Cardiac fibroblast (primary cell): ENCODE measurements at regions not wholly inside any gene's neighbourhood (a gene's known extent, or its start where the extent isn't known, plus 50 kb on each side); places are given as distances from the start of the nearest gene placed in this dataset.

Experiments
- DNase-seq, 2 donors: peaks; one replicate each; pipeline versions ENCODE4 v3.0.0 to v3.0.0-alpha.2; 2010; ENCODE audit warnings: low read depth in 2 of 2
- H3K4me3 ChIP-seq, 2 donors: replicated peaks in 1 of 2; 1 replicate in 1 of 2; 2 replicates in 1 of 2; pipeline ENCODE4 v1.5.1; 2011; ENCODE audit warnings: low read depth in 2 of 2, low read length in 2 of 2, mild to moderate bottlenecking in 2 of 2, moderate library complexity in 1 of 2
- CTCF ChIP-seq: IDR thresholded peaks from one replicate; pipeline ENCODE4 v1.5.1; 2011; ENCODE audit warnings: low read depth, mild to moderate bottlenecking, low read length, inconsistent platforms

GRCh38 chr4:17352357-17352756 lies 159.5 kb downstream of the QDPR start:
- no peak for DNase-seq
- H3K4me3 ChIP-seq, result no peak overlapping the region
- TF ChIP-seq CTCF, result no peak

GRCh38 chr4:17347445-17347844 lies 164.4 kb downstream of the QDPR start:
- DNase-seq, result peak; percentile 56 to 57

GRCh38 chr4:17339376-17339775 lies 172.5 kb downstream of the QDPR start:
- DNase-seq, result no peak
- H3K4me3 ChIP-seq, result no peak overlapping the region
- no peak for TF ChIP-seq CTCF

More at GRCh38 chr4:17347445-17347844, 164.4 kb downstream of the QDPR start:
- H3K4me3 ChIP-seq, result no peak overlapping the region
- peak; percentile 60 for TF ChIP-seq CTCF

GRCh38 chr4:17336986-17337385 lies 174.9 kb downstream of the QDPR start:
- no peak overlapping the region for H3K4me3 ChIP-seq
- TF ChIP-seq CTCF, result no peak
- no peak for DNase-seq

GRCh38 chr4:17336524-17336961 lies 175.3 kb downstream of the QDPR start:
- DNase-seq, result peak in 1 of 2 donors; percentile 33
- TF ChIP-seq CTCF, result no peak
- no peak overlapping the region for H3K4me3 ChIP-seq

- TF ChIP-seq CTCF, result no peak
These were observed 175.8 kb downstream of the QDPR start for GRCh38 chr4:17336069-17336468.

GRCh38 chr4:17335371-17335770 lies 176.5 kb downstream of the QDPR start:
- no peak for TF ChIP-seq CTCF
- H3K4me3 ChIP-seq, result no peak overlapping the region
- DNase-seq, result no peak

More at GRCh38 chr4:17336069-17336468, 175.8 kb downstream of the QDPR start:
- no peak for DNase-seq
- no peak overlapping the region for H3K4me3 ChIP-seq
